Neutrophil (primary cell): ENCODE measurements at regions not wholly inside any gene's neighbourhood (a gene's known extent, or its start where the extent isn't known, plus 50 kb on each side); places are given as distances from the start of the nearest gene placed in this dataset.

Source experiments
- H3K27ac ChIP-seq: fragments of 200-600 bp; sonication (generic); 2 replicates; pipeline ENCODE4 v1.5.1; 2016; ENCODE audit warnings: mild to moderate bottlenecking, moderate library complexity
- H3K27me3 ChIP-seq: fragments of 200-600 bp; sonication (generic); 2 replicates; pipeline ENCODE4 v1.6.0; 2016; ENCODE audit warnings: mild to moderate bottlenecking
- H3K36me3 ChIP-seq: fragments of 200-600 bp; sonication (generic); 2 replicates; pipeline ENCODE4 v1.5.1; 2017
- H3K4me1 ChIP-seq, 2 experiments: fragments of 200-600 bp in 1 of 2; sonication (generic) in 1 of 2; 1 replicate in 1 of 2; 2 replicates in 1 of 2; pipeline versions ENCODE4 v1.5.1 to v1.6.1; 2013 to 2016; ENCODE audit warnings: low read depth in 1 of 2, low read length in 1 of 2, mild to moderate bottlenecking in 1 of 2, moderate library complexity in 1 of 2; ENCODE audit not compliant: control insufficient read depth in 1 of 2, insufficient read depth in 1 of 2
- H3K4me3 ChIP-seq, 2 experiments: fragments of 200-600 bp in 1 of 2; sonication (generic) in 1 of 2; 1 replicate in 1 of 2; 2 replicates in 1 of 2; pipeline ENCODE4 v1.5.1; 2013 to 2016; ENCODE audit warnings: low read depth in 1 of 2, low read length in 1 of 2, mild to moderate bottlenecking in 1 of 2, moderate library complexity in 1 of 2
- H3K9me3 ChIP-seq: fragments of 200-600 bp; sonication (generic); 2 replicates; pipeline ENCODE4 v1.5.1; 2016
- CTCF ChIP-seq: fragments of 200-600 bp; sonication (generic); IDR thresholded peaks from 2 replicates; pipeline ENCODE4 v1.5.1; 2016; ENCODE audit warnings: antibody characterized with exemption

- Histone ChIP-seq H3K9me3 (no peaks in the 10 kb centered on the region), H3K4me3 (no peak overlapping the region), H3K36me3 (no peaks in the 10 kb centered on the region), H3K27ac (no peak overlapping the region), H3K4me1 (no peaks in the 10 kb centered on the region), H3K27me3 (no peaks in the 10 kb centered on the region)
- no peak for TF ChIP-seq CTCF
These were observed 268.9 kb downstream of the ZNF608 start for GRCh38 chr5:124477577-124477976.

GRCh38 chr5:124477062-124477461 lies 269.4 kb downstream of the ZNF608 start:
- Histone ChIP-seq H3K36me3 (no peaks in the 10 kb centered on the region), H3K4me3 (no peak overlapping the region), H3K4me1 (no peaks in the 10 kb centered on the region), H3K27ac (no peak overlapping the region), H3K27me3 (no peaks in the 10 kb centered on the region), H3K9me3 (no peaks in the 10 kb centered on the region)
- TF ChIP-seq CTCF, result no peak

GRCh38 chr5:124474528-124475215 lies 271.8 kb downstream of the ZNF608 start:
- H3K27me3 ChIP-seq, result no peaks in the 10 kb centered on the region
- no peak for TF ChIP-seq CTCF
- H3K4me1 ChIP-seq, result no peaks in the 10 kb centered on the region
- no peak overlapping the region for H3K27ac ChIP-seq
- no peak overlapping the region for H3K4me3 ChIP-seq
- H3K9me3 ChIP-seq, result no peaks in the 10 kb centered on the region
- H3K36me3 ChIP-seq, result no peaks in the 10 kb centered on the region

GRCh38 chr5:124468671-124469411 lies 277.6 kb downstream of the ZNF608 start:
- H3K4me3 ChIP-seq, result no peak overlapping the region
- TF ChIP-seq CTCF, result no peak
- no peaks in the 10 kb centered on the region for H3K9me3 ChIP-seq
- H3K27ac ChIP-seq, result no peak overlapping the region
- no peaks in the 10 kb centered on the region for H3K4me1 ChIP-seq
- H3K36me3 ChIP-seq, result no peaks in the 10 kb centered on the region
- no peaks in the 10 kb centered on the region for H3K27me3 ChIP-seq

GRCh38 chr5:124467745-124468144 lies 278.7 kb downstream of the ZNF608 start:
- Histone ChIP-seq H3K9me3 (no peaks in the 10 kb centered on the region), H3K36me3 (no peaks in the 10 kb centered on the region), H3K4me3 (no peak overlapping the region), H3K4me1 (no peaks in the 10 kb centered on the region), H3K27me3 (no peaks in the 10 kb centered on the region), H3K27ac (no peak overlapping the region)
- no peak for TF ChIP-seq CTCF
